ENCODE measurements at regions not wholly inside any gene's neighbourhood (a gene's known extent, or its start where the extent isn't known, plus 50 kb on each side); places are given as distances from the start of the nearest gene placed in this dataset.

DNA sequence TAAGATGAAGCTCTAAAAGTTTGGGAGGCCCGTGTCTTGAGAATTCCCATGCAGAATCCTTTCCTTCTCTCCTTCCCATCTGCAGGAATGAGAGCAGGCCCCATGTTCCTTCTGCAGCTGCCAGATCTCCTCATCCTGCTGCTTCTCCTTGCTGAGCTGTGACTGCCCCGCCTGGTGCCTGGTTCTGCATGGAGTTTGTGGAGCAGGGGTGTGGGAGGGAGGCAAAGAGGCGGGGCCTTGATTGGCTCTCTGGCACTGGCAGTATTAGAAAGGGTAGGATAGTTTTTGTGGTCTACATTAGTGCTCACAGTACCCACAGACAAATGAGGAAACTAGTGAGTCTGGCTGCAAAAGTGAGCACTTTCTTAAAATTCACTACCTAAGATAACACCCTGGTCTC is 91.1 kb upstream of the CLPB start:
- intact Hi-C loops (cut with micrococcal nuclease; ENCODE audit: unreplicated experiment), result no loop called here
- no peaks in the 10 kb centered on the region for H3K27me3 ChIP-seq (replicated peaks; ENCODE audit: control insufficient read depth, insufficient read depth, low read length)
- no peaks in the 10 kb centered on the region for H3K27me3 Mint-ChIP-seq (ENCODE audit: insufficient read depth, unreplicated experiment)
- H3K27ac Mint-ChIP-seq (ENCODE audit: unreplicated experiment), result no peak overlapping the region
- no peak overlapping the region for H3K4me3 Mint-ChIP-seq (ENCODE audit: unreplicated experiment)
- peaks cover 12% of the 10 kb centered on the region for H3K4me1 Mint-ChIP-seq (ENCODE audit: low read depth, unreplicated experiment)
- H3K36me3 Mint-ChIP-seq (ENCODE audit: insufficient read depth, unreplicated experiment), result no peaks in the 10 kb centered on the region
- H3K9me3 ChIP-seq, result no peaks in the 10 kb centered on the region
- BruUV-seq (replicated peaks), result no TSS peak
- ChIA-PET CTCF (interaction anchor here (1.4 kb wide), 1 partner anchor 54 kb away, joined by 4 read pairs; no protein-coding TSS in a partner anchor), POLR2A (no interaction called here)
- TF ChIP-seq, protein P1, sequence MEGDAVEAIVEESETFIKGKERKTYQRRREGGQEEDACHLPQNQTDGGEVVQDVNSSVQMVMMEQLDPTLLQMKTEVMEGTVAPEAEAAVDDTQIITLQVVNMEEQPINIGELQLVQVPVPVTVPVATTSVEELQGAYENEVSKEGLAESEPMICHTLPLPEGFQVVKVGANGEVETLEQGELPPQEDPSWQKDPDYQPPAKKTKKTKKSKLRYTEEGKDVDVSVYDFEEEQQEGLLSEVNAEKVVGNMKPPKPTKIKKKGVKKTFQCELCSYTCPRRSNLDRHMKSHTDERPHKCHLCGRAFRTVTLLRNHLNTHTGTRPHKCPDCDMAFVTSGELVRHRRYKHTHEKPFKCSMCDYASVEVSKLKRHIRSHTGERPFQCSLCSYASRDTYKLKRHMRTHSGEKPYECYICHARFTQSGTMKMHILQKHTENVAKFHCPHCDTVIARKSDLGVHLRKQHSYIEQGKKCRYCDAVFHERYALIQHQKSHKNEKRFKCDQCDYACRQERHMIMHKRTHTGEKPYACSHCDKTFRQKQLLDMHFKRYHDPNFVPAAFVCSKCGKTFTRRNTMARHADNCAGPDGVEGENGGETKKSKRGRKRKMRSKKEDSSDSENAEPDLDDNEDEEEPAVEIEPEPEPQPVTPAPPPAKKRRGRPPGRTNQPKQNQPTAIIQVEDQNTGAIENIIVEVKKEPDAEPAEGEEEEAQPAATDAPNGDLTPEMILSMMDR (IDR thresholded peaks at IDR 0.05; ENCODE audit: insufficient read depth in 1 of 2, low read depth in 1 of 2, low read length in 1 of 2, severe bottlenecking in 1 of 2, unreplicated experiment in 1 of 2), result no peak
- no peaks in the 10 kb centered on the region for H3K9me3 Mint-ChIP-seq (ENCODE audit: unreplicated experiment)
- H3K36me3 ChIP-seq (ENCODE audit: control insufficient read depth, insufficient read depth, low read length), result no peaks in the 10 kb centered on the region
- DNase-seq, result no peak
- H3K4me3 ChIP-seq (ENCODE audit: low read depth, low read length), result no peak overlapping the region
- peaks cover 10% of the 10 kb centered on the region; the same call in 1 of the 2 replicates for H3K4me1 ChIP-seq

DNA sequence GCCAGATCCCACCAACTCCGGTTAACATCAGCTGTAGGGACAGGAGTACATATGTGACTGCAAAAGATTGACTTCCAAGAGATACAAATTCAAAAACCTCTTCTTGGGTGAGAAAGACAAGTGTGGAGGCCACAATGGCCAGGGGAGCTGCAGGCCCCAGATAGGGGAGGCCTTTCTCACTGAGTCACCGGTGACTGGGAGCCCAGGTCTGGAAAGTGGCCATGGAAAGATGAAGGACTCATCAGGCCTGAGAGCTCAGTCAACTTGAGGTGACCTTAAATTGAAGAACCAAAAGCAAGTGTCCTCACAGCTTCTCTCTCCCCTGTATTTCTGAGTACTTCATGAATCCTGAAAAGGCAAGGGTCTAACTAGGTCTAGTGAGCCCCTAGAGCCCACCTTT is 90.4 kb upstream of the CLPB start:
- intact Hi-C loops (cut with micrococcal nuclease; ENCODE audit: unreplicated experiment), result no loop called here
- Histone ChIP-seq H3K36me3 (ENCODE audit: control insufficient read depth, insufficient read depth, low read length) (no peaks in the 10 kb centered on the region), H3K4me3 (ENCODE audit: low read depth, low read length) (no peak overlapping the region), H3K4me1 (peaks cover 10% of the 10 kb centered on the region; the same call in 1 of the 2 replicates), H3K27me3 (replicated peaks; ENCODE audit: control insufficient read depth, insufficient read depth, low read length) (no peaks in the 10 kb centered on the region), H3K9me3 (no peaks in the 10 kb centered on the region)
- no TSS peak for BruUV-seq (replicated peaks)
- Mint-ChIP-seq H3K36me3 (ENCODE audit: insufficient read depth, unreplicated experiment) (no peaks in the 10 kb centered on the region), H3K27me3 (ENCODE audit: insufficient read depth, unreplicated experiment) (no peaks in the 10 kb centered on the region), H3K9me3 (ENCODE audit: unreplicated experiment) (no peaks in the 10 kb centered on the region), H3K4me3 (ENCODE audit: unreplicated experiment) (no peak overlapping the region), H3K4me1 (ENCODE audit: low read depth, unreplicated experiment) (peaks cover 12% of the 10 kb centered on the region), H3K27ac (ENCODE audit: unreplicated experiment) (no peak overlapping the region)
- no peak for DNase-seq
- CTCF ChIA-PET, result interaction anchor here (1.4 kb wide), 1 partner anchor 53 kb away, joined by 4 read pairs; no protein-coding TSS in a partner anchor
- TF ChIP-seq, protein P1 (IDR thresholded peaks at IDR 0.05; ENCODE audit: insufficient read depth in 1 of 2, low read depth in 1 of 2, low read length in 1 of 2, severe bottlenecking in 1 of 2, unreplicated experiment in 1 of 2), result no peak
- POLR2A ChIA-PET, result no interaction called here

DNA sequence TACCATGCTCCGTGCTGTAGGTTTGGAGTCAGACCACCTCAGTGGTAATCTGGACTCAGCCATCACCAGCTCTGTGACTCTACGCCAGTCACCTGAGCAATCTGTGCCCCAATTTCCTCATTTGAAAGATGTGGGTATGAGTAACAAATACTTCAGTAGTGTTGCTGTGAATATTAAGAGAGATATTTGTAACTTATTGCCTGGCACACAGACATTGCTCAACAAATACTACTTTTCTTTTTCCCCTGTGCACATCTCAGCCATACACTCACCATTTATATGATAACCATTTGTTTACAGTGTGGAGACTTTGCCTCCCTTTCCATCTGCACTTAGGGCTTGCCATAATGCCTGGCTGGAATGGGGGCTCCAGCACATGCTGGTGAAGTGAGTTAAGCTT is 89.7 kb upstream of the CLPB start:
- ChIA-PET POLR2A (no interaction called here), CTCF (interaction anchor here (1.4 kb wide), 1 partner anchor 52 kb away, joined by 4 read pairs; no protein-coding TSS in a partner anchor)
- Mint-ChIP-seq H3K36me3 (ENCODE audit: insufficient read depth, unreplicated experiment) (no peaks in the 10 kb centered on the region), H3K27me3 (ENCODE audit: insufficient read depth, unreplicated experiment) (no peaks in the 10 kb centered on the region), H3K4me3 (ENCODE audit: unreplicated experiment) (no peak overlapping the region), H3K27ac (ENCODE audit: unreplicated experiment) (no peak overlapping the region), H3K4me1 (ENCODE audit: low read depth, unreplicated experiment) (peaks cover 12% of the 10 kb centered on the region), H3K9me3 (ENCODE audit: unreplicated experiment) (no peaks in the 10 kb centered on the region)
- TF ChIP-seq, protein P1 (IDR thresholded peaks at IDR 0.05; ENCODE audit: insufficient read depth in 1 of 2, low read depth in 1 of 2, low read length in 1 of 2, severe bottlenecking in 1 of 2, unreplicated experiment in 1 of 2), result no peak
- DNase-seq, result no peak
- no peak overlapping the region for H3K4me3 ChIP-seq (ENCODE audit: low read depth, low read length)
- no peaks in the 10 kb centered on the region for H3K9me3 ChIP-seq
- no peaks in the 10 kb centered on the region for H3K36me3 ChIP-seq (ENCODE audit: control insufficient read depth, insufficient read depth, low read length)
- intact Hi-C loops (cut with micrococcal nuclease; ENCODE audit: unreplicated experiment), result no loop called here
- no peaks in the 10 kb centered on the region for H3K27me3 ChIP-seq (replicated peaks; ENCODE audit: control insufficient read depth, insufficient read depth, low read length)
- BruUV-seq (replicated peaks), result no TSS peak
- H3K4me1 ChIP-seq, result peaks cover 10% of the 10 kb centered on the region; the same call in 1 of the 2 replicates

Data from Caco-2 (cell line).